ENCODE measurements at regions not wholly inside any gene's neighbourhood (a gene's known extent, or its start where the extent isn't known, plus 50 kb on each side); places are given as distances from the start of the nearest gene placed in this dataset.

GRCh38 chr2:217063238-217063755 is 203.4 kb upstream of the TNP1 start:
- TF ChIP-seq MEF2D (CRISPR knock-in tag; IDR thresholded peaks at IDR 0.05) (no peak), FOXJ3 (CRISPR knock-in tag; IDR thresholded peaks at IDR 0.05; ENCODE audit: borderline replicate concordance) (no peak), ZNF230 (CRISPR knock-in tag; IDR thresholded peaks at IDR 0.05) (no peak), EZH2 (conservative IDR thresholded peaks at IDR 0.05; ENCODE audit: low read depth, low read length) (no peak), HNRNPLL (IDR thresholded peaks at IDR 0.05; ENCODE audit: low read depth, low read length, poor library complexity, severe bottlenecking) (no peak), ZNF382 (CRISPR knock-in tag; IDR thresholded peaks at IDR 0.05; ENCODE audit: borderline replicate concordance) (no peak), ZNF790 (CRISPR knock-in tag; IDR thresholded peaks at IDR 0.05; ENCODE audit: borderline replicate concordance) (no peak), POLR2A (IDR thresholded peaks at IDR 0.05; ENCODE audit: insufficient read depth in 1 of 2, low read depth in 2 of 2, low read length in 2 of 2) (no peak), ATF4 (CRISPR knock-in tag; IDR thresholded peaks at IDR 0.05) (no peak), TCF7L2 (IDR thresholded peaks at IDR 0.05; ENCODE audit: low read depth, low read length) (no peak), ATF1 (CRISPR knock-in tag; IDR thresholded peaks at IDR 0.05) (no peak), CTCF (CRISPR knock-in tag; IDR thresholded peaks at IDR 0.05) (no peak), ZNF780A (CRISPR knock-in tag; IDR thresholded peaks at IDR 0.05) (no peak)
